Keratinocyte (primary cell): ENCODE measurements at regions not wholly inside any gene's neighbourhood (a gene's known extent, or its start where the extent isn't known, plus 50 kb on each side); places are given as distances from the start of the nearest gene placed in this dataset.

Experiments
- DNase-seq: peaks from one replicate; pipeline ENCODE4 v3.0.0-alpha.2; 2011; ENCODE audit warnings: low read depth, missing footprints, low spot score
- FAIRE-seq: peaks from 2 replicates; lab custom pipeline; 2011; peaks lifted over from hg19 to GRCh38; lab: Jason Lieb, UNC
- H2AFZ ChIP-seq: 2 replicates; pipeline ENCODE4 v1.6.0; 2012; ENCODE audit warnings: low read length, control low read depth, inconsistent platforms; ENCODE audit not compliant: control insufficient read depth
- H3K27ac ChIP-seq: 2 replicates; pipeline ENCODE4 v1.5.1; 2011; ENCODE audit warnings: low read length; ENCODE audit not compliant: control insufficient read depth, insufficient read depth
- H3K27me3 ChIP-seq: 3 replicates; pipeline ENCODE4 v1.6.0; 2011; ENCODE audit warnings: low read length; ENCODE audit not compliant: control insufficient read depth, insufficient read depth; ENCODE audit errors: extremely low read depth
- H3K36me3 ChIP-seq, 2 experiments: 2 replicates in 1 of 2; 3 replicates in 1 of 2; pipeline ENCODE4 v1.5.1; 2011; ENCODE audit warnings: low read length in 2 of 2, mild to moderate bottlenecking in 1 of 2; ENCODE audit not compliant: control insufficient read depth in 2 of 2, insufficient read depth in 2 of 2; ENCODE audit errors: extremely low read depth in 1 of 2
- H3K4me1 ChIP-seq: 3 replicates; pipeline ENCODE4 v1.5.1; 2011; ENCODE audit warnings: low read length; ENCODE audit not compliant: control insufficient read depth, insufficient read depth; ENCODE audit errors: extremely low read depth
- H3K4me2 ChIP-seq: 3 replicates; pipeline ENCODE4 v1.6.0; 2011; ENCODE audit warnings: low read depth, low read length; ENCODE audit not compliant: control insufficient read depth, insufficient read depth; ENCODE audit errors: extremely low read depth
- H3K4me3 ChIP-seq, 3 experiments: fragments of 200-600 bp in 1 of 3; sonication (generic) in 1 of 3; 2 replicates in 2 of 3; 3 replicates in 1 of 3; pipeline ENCODE4 v1.5.1; 2011 to 2016; ENCODE audit warnings: low read length in 3 of 3, mild to moderate bottlenecking in 3 of 3, control low read depth in 2 of 3, inconsistent platforms in 1 of 3, low read depth in 1 of 3, mixed read lengths in 1 of 3, mixed run types in 1 of 3, moderate library complexity in 1 of 3; ENCODE audit not compliant: control insufficient read depth in 2 of 3, insufficient read depth in 2 of 3; ENCODE audit errors: extremely low read depth in 1 of 3
- H3K79me2 ChIP-seq: 2 replicates; pipeline ENCODE4 v1.6.0; 2012; ENCODE audit warnings: low read length; ENCODE audit not compliant: control insufficient read depth, insufficient read depth
- H3K9ac ChIP-seq: 3 replicates; pipeline ENCODE4 v1.6.0; 2011; ENCODE audit warnings: low read length; ENCODE audit not compliant: control insufficient read depth, insufficient read depth; ENCODE audit errors: extremely low read depth
- H3K9me1 ChIP-seq: 3 replicates; pipeline ENCODE4 v1.6.0; 2011; ENCODE audit warnings: low read length; ENCODE audit not compliant: control insufficient read depth, insufficient read depth; ENCODE audit errors: extremely low read depth
- H3K9me3 ChIP-seq: 2 replicates; pipeline ENCODE4 v1.5.1; 2012; ENCODE audit warnings: low read depth, low read length; ENCODE audit not compliant: control insufficient read depth
- H4K20me1 ChIP-seq: 3 replicates; pipeline ENCODE4 v1.6.0; 2011; ENCODE audit warnings: low read length; ENCODE audit not compliant: control insufficient read depth, insufficient read depth; ENCODE audit errors: extremely low read depth
- CTCF ChIP-seq, 3 experiments: IDR thresholded peaks in 1 of 3; conservative IDR thresholded peaks in 1 of 3; optimal IDR thresholded peaks in 1 of 3; 2 replicates in 2 of 3; 3 replicates in 1 of 3; pipeline versions ENCODE3 to v1.5.1; 2011; ENCODE audit warnings: low read length in 3 of 3, mild to moderate bottlenecking in 3 of 3, moderate library complexity in 2 of 3, control low read depth in 1 of 3, inconsistent platforms in 1 of 3; ENCODE audit not compliant: insufficient read depth in 2 of 3; ENCODE audit errors: extremely low read depth in 1 of 3
- EZH2 ChIP-seq: IDR thresholded peaks from one replicate; pipeline ENCODE4 v1.6.1; 2012; ENCODE audit warnings: inconsistent platforms, mild to moderate bottlenecking, low read length, moderate library complexity
- dilution Hi-C: fragments of 300-500 bp; cut with MboI; formaldehyde crosslinking; loops from one replicate; pipeline ENCODE4 v1.7.0; 2020; ENCODE audit warnings: low sequenced_read_pairs; ENCODE audit not compliant: extremely low pct_ligation_motif_present

- Histone ChIP-seq H3K79me2 (no peaks in the 10 kb centered on the region), H3K36me3 (no peaks in the 10 kb centered on the region), H3K9me1 (no peaks in the 10 kb centered on the region), H3K4me3 (no peak overlapping the region), H3K4me2 (no peak overlapping the region), H3K4me1 (no peaks in the 10 kb centered on the region), H2AFZ (no peak overlapping the region), H3K27me3 (no peaks in the 10 kb centered on the region), H3K9me3 (no peaks in the 10 kb centered on the region), H3K27ac (no peak overlapping the region), H4K20me1 (no peaks in the 10 kb centered on the region), H3K9ac (no peak overlapping the region)
- dilution Hi-C loops: no loop called here
- DNase-seq (no peak), FAIRE-seq (no peak)
- TF ChIP-seq EZH2 (no peak), CTCF (optimal IDR thresholded peaks at IDR 0.05 in 1 of 3, IDR thresholded peaks at IDR 0.05 in 1 of 3, conservative IDR thresholded peaks at IDR 0.05 in 1 of 3; ENCODE audit: extremely low read depth in 1 of 3, insufficient read depth in 2 of 3, low read length in 3 of 3) (no peak)
These were observed 1318.5 kb downstream of the STIM2 start for GRCh38 chr4:28179126-28179525.

- H3K4me1 ChIP-seq: no peaks in the 10 kb centered on the region
- no peak for FAIRE-seq
- DNase-seq: no peak
- no peaks in the 10 kb centered on the region for H4K20me1 ChIP-seq
- H3K4me2 ChIP-seq: no peak overlapping the region
- no peak overlapping the region for H3K27ac ChIP-seq
- no peak overlapping the region for H2AFZ ChIP-seq
- TF ChIP-seq EZH2 (no peak), CTCF (optimal IDR thresholded peaks at IDR 0.05 in 1 of 3, IDR thresholded peaks at IDR 0.05 in 1 of 3, conservative IDR thresholded peaks at IDR 0.05 in 1 of 3; ENCODE audit: extremely low read depth in 1 of 3, insufficient read depth in 2 of 3, low read length in 3 of 3) (no peak)
- H3K9me3 ChIP-seq: no peaks in the 10 kb centered on the region
- no peak overlapping the region for H3K4me3 ChIP-seq
- no peaks in the 10 kb centered on the region for H3K36me3 ChIP-seq
- H3K27me3 ChIP-seq: no peaks in the 10 kb centered on the region
- no peaks in the 10 kb centered on the region for H3K79me2 ChIP-seq
- dilution Hi-C loops: no loop called here
- no peak overlapping the region for H3K9ac ChIP-seq
- no peaks in the 10 kb centered on the region for H3K9me1 ChIP-seq
These were observed 1348.8 kb downstream of the STIM2 start for GRCh38 chr4:28209371-28209924.
